Thoracic aorta (tissue), 2 donors: ENCODE measurements at regions not wholly inside any gene's neighbourhood (a gene's known extent, or its start where the extent isn't known, plus 50 kb on each side); places are given as distances from the start of the nearest gene placed in this dataset.
"Not testable (repeated sequence)": the region's sequence is repeated elsewhere in the genome, so short reads cannot be mapped to it uniquely, and the experiment has no call there.

ENCODE experiments used
- ATAC-seq: fragments of 150-250 bp; one replicate; pipeline ENCODE4 v1.8.0; 2017; ENCODE audit warnings: low read depth; ENCODE audit not compliant: insufficient number of reproducible peaks, low FRiP score
- DNase-seq: peaks from one replicate; pipeline ENCODE4 v3.0.0-alpha.2; 2020; ENCODE audit warnings: low spot score
- H3K27ac ChIP-seq, 2 donors: fragments of 200-600 bp; sonication (generic); 1 replicate in 1 of 2; 2 replicates in 1 of 2; pipeline ENCODE4 v1.5.1; 2016; ENCODE audit warnings: mild to moderate bottlenecking in 2 of 2, moderate library complexity in 2 of 2
- H3K27me3 ChIP-seq: fragments of 200-600 bp; sonication (generic); replicated peaks from 2 replicates; pipeline ENCODE4 v1.6.0; 2016; ENCODE audit warnings: mild to moderate bottlenecking; ENCODE audit not compliant: insufficient read depth
- H3K36me3 ChIP-seq: fragments of 200-600 bp; sonication (generic); one replicate; pipeline ENCODE4 v1.5.1; 2016
- H3K4me1 ChIP-seq, 2 donors: fragments of 200-600 bp; sonication (generic); 1 replicate in 1 of 2; 2 replicates in 1 of 2; pipeline versions ENCODE4 v1.5.1 to v1.6.0; 2016; ENCODE audit warnings: low read depth in 2 of 2, mild to moderate bottlenecking in 1 of 2; ENCODE audit not compliant: control insufficient read depth in 1 of 2
- H3K4me3 ChIP-seq: fragments of 200-600 bp; sonication (generic); 2 replicates; pipeline ENCODE4 v1.5.1; 2016; ENCODE audit warnings: mild to moderate bottlenecking
- H3K9me3 ChIP-seq: fragments of 200-600 bp; sonication (generic); 2 replicates; pipeline ENCODE4 v1.5.1; 2016
- CTCF ChIP-seq: fragments of 200-600 bp; sonication (generic); IDR thresholded peaks from one replicate; pipeline ENCODE4 v1.5.1; 2019; ENCODE audit warnings: antibody characterized with exemption

- H3K27ac ChIP-seq = peak overlapping the region; percentile 52 to 74
- H3K4me1 ChIP-seq = peaks cover 9 to 27% of the 10 kb centered on the region in 2 donors
- H3K36me3 ChIP-seq = no peaks in the 10 kb centered on the region
- no peak for TF ChIP-seq CTCF
- no peaks in the 10 kb centered on the region for H3K27me3 ChIP-seq
- ATAC-seq = peak; percentile 50
- no peaks in the 10 kb centered on the region for H3K9me3 ChIP-seq
- peak overlapping the region; percentile 59 for H3K4me3 ChIP-seq
- DNase-seq = peak; percentile 38
Observed at GRCh38 chr6:4660377-4661321, 115.6 kb upstream of the CDYL start.

DNA sequence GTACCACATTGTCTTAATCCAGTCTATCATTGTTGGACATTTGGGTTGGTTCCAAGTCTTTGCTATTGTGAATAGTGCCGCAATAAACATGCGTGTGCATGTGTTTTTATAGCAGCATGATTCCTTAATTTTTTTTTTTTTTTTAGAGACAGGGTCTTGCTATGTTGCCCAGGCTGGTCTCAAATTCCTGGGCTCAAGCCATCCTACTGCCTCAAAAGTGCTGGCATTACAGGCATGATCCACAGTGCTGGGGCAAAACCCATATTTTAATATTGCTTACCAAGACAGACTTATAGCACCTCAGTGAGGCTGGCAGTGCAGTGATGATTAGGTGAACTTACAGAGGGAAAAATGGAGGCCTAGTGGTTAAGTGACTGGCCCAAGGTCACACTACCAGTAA is 116.5 kb upstream of the CDYL start:
- not testable (repeated sequence) for H3K27ac ChIP-seq

GRCh38 chr6:4658486-4658885 is 117.7 kb upstream of the CDYL start:
- no peak overlapping the region for H3K27ac ChIP-seq
- no peak overlapping the region for H3K4me3 ChIP-seq
- TF ChIP-seq CTCF = no peak
- H3K9me3 ChIP-seq = no peaks in the 10 kb centered on the region
- no peak for DNase-seq
- H3K27me3 ChIP-seq = no peaks in the 10 kb centered on the region
- no peaks in the 10 kb centered on the region for H3K36me3 ChIP-seq
- ATAC-seq = no peak
- peaks cover 5 to 16% of the 10 kb centered on the region in 2 donors for H3K4me1 ChIP-seq

More for the DNA sequence above, 116.5 kb upstream of the CDYL start:
- H3K27me3 ChIP-seq, DNase-seq, H3K4me3 ChIP-seq, H3K9me3 ChIP-seq, H3K36me3 ChIP-seq, ATAC-seq: not testable (repeated sequence)
- peaks cover 9 to 27% of the 10 kb centered on the region in 2 donors for H3K4me1 ChIP-seq

DNA sequence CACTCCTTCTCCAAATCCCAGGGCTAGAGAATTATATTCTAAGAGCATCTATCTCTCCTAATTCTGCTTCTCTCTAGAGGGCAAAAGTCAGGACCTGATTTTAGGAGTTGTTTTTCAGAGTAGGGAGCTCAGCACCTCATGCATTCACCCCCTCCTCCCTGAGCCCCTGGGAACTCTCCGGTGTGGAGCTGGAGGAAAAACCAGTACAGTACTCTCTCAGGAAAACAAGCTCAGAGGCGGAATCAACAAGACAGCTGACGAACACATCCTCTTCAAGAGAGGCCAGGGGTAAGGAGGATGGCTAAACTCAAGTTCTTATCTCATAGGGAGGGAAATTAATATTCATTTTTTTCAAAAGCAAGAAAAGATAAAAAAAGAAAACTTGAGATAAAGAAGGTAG is 120.1 kb upstream of the CDYL start:
- Histone ChIP-seq H3K9me3 (no peaks in the 10 kb centered on the region), H3K4me1 (peaks cover 5 to 10% of the 10 kb centered on the region in 2 donors), H3K27ac (no peak overlapping the region), H3K36me3 (no peaks in the 10 kb centered on the region), H3K27me3 (no peaks in the 10 kb centered on the region), H3K4me3 (no peak overlapping the region)
- TF ChIP-seq CTCF = no peak
- ATAC-seq (no peak), DNase-seq (no peak)

- TF ChIP-seq CTCF = no peak
- Histone ChIP-seq H3K27ac (no peak overlapping the region), H3K36me3 (no peaks in the 10 kb centered on the region), H3K4me3 (no peak overlapping the region), H3K4me1 (peaks cover 2 to 3% of the 10 kb centered on the region in 2 donors), H3K27me3 (no peaks in the 10 kb centered on the region), H3K9me3 (no peaks in the 10 kb centered on the region)
- DNase-seq = no peak
- ATAC-seq = no peak
Observed at GRCh38 chr6:4655196-4656025, 120.8 kb upstream of the CDYL start.
